Adrenal gland (tissue), 5 donors: ENCODE measurements at regions not wholly inside any gene's neighbourhood (a gene's known extent, or its start where the extent isn't known, plus 50 kb on each side); places are given as distances from the start of the nearest gene placed in this dataset.

Experiments used
- POLR2A ChIP-seq, 2 donors: fragments of 450-650 bp; IDR thresholded peaks; one replicate each; pipeline ENCODE4 v1.6.1; 2017; ENCODE audit warnings: antibody characterized with exemption in 2 of 2, mild to moderate bottlenecking in 2 of 2, moderate library complexity in 1 of 2
- TF ChIP-seq, protein P1 (sequence below), 6 experiments: fragments of 450-650 bp in 4 of 6; fragments of 200-600 bp in 2 of 6; sonication (generic) in 1 of 6; IDR thresholded peaks; 1 replicate in 5 of 6; 2 replicates in 1 of 6; pipeline versions ENCODE4 v1.5.1 to v1.8.0; 2016 to 2021; ENCODE audit warnings: antibody characterized with exemption in 6 of 6, mild to moderate bottlenecking in 2 of 6, moderate library complexity in 1 of 6
- donor health status: DM: no; HTN: no; CAD: no.

- no peak for TF ChIP-seq POLR2A (IDR thresholded peaks at IDR 0.05)
- TF ChIP-seq, protein P1, sequence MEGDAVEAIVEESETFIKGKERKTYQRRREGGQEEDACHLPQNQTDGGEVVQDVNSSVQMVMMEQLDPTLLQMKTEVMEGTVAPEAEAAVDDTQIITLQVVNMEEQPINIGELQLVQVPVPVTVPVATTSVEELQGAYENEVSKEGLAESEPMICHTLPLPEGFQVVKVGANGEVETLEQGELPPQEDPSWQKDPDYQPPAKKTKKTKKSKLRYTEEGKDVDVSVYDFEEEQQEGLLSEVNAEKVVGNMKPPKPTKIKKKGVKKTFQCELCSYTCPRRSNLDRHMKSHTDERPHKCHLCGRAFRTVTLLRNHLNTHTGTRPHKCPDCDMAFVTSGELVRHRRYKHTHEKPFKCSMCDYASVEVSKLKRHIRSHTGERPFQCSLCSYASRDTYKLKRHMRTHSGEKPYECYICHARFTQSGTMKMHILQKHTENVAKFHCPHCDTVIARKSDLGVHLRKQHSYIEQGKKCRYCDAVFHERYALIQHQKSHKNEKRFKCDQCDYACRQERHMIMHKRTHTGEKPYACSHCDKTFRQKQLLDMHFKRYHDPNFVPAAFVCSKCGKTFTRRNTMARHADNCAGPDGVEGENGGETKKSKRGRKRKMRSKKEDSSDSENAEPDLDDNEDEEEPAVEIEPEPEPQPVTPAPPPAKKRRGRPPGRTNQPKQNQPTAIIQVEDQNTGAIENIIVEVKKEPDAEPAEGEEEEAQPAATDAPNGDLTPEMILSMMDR (IDR thresholded peaks at IDR 0.05) = no peak
These were observed 203.4 kb upstream of the ZNF507 start for GRCh38 chr19:32141840-32142511.
